GM19239 (cell line): ENCODE measurements at regions not wholly inside any gene's neighbourhood (a gene's known extent, or its start where the extent isn't known, plus 50 kb on each side); places are given as distances from the start of the nearest gene placed in this dataset.
"Not testable (repeated sequence)": the region's sequence is repeated elsewhere in the genome, so short reads cannot be mapped to it uniquely, and the experiment has no call there.

Source experiments
- DNase-seq: peaks from one replicate; pipeline ENCODE4 v3.0.0; 2011; ENCODE audit warnings: low spot score; ENCODE audit not compliant: insufficient read length
- FAIRE-seq: peaks from 2 replicates; lab custom pipeline; 2011; peaks lifted over from hg19 to GRCh38; lab: Jason Lieb, UNC

DNA sequence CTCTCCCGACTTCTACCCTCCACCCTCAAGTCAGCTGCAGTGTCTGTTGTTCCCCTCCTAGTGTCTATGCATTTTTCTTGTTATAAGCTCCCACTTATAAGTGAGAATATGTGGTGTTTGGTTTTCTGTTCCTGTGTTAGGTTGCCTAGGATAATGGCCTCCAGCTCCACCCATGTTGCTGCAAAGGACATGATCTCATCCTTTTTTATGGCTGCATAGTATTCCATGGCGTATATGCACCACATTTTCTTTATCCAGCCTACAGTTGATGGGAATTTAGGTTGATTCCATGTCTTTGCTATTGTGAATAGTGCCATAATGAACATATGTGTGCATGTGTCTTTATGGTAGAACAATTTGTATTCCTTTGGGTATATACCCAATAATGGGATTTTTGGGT lies 80.7 kb downstream of the SPTSSA start:
- not testable (repeated sequence) for FAIRE-seq, DNase-seq

- FAIRE-seq (no peak), DNase-seq (no peak)
Observed at GRCh38 chr14:34380471-34380845, 81.6 kb downstream of the SPTSSA start.

DNA sequence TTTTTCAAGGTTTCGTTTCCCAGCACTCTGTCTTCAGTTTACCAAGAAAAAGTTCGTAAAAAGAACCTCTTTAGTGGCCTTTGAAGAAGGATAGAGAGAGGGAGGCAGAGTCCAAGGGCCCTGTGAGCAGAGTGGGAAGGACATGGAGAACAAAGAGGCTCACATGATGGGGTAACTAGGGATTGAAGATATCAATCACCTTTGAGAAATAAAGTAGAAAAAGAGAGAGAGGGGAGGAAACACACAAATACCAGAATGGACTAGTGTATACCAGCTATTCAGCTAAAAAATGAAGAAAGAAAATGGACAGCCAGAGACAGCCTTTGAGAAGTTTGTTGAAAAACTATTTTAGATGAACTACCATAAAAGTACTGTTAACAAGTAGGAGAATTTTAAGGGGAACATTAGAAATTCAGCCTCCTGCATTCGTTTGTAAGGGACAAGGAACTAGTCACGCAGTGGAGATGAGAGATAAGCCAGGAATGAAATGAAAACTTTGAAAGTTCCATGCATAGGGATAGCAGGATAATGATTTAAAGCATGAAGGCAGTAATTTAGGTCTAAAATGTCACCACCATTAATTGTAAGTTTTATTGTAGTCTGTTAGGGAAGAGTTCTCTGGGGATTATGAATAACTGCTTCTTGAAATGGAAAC lies 82.1 kb downstream of the SPTSSA start:
- no peak for FAIRE-seq
- no peak for DNase-seq

- DNase-seq, result no peak
- no peak for FAIRE-seq
Observed at GRCh38 chr14:34376649-34377267, 85.3 kb downstream of the SPTSSA start.

DNA sequence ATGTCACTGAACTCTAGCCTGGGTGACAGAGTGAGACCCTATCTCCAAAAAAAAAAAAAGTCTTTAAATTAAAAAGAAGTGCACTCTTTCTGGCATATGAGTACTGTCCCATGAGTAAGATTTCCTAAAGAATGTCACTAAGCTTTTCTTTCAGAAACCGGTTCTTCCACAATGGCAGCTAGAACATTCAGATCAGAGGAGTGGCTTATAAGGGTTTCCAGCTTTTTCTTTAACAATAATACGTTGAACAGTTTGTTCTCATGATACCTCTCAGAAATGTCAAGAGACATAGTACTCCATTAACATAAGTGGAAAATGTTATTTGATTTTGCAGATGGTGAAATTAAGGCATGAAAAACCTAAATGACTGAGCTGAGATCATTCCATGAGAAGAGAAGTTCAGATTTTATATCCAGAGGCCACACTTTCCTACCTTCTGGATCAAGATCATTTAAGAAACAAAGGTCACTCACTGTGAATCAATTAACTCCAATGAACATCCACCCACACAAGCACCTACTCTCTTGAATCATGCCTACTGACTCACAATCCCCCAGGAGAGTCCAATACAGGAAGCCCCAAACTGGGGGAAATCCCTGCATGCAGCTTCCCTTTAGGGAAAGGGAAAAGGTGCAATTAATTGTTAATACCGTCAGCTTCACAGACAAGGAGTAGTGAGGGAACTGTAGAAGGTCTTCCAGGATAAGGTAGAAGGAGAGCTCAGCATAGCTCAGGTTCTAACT lies 86.9 kb downstream of the SPTSSA start:
- DNase-seq (no peak), FAIRE-seq (no peak)

GRCh38 chr14:34373191-34373590 lies 88.8 kb downstream of the SPTSSA start:
- DNase-seq (no peak), FAIRE-seq (no peak)

DNA sequence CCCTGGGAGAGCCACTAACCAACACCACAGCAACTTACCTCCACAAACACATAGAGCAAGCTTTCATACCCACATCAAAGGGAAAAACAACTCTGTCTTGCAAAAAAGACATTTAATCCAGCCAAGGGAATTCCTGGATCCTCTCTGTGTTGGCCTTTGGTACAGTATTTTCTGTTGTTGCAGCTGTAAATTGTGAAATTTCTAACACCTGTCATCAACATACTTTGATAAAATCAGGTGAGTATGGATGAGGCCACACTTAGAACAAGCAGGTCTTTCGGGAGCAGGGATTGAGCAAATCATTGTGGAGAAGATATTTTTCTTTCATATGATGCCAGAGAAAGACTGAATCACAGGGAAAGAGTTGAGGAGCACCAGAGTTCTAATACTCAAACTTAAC lies 89.3 kb downstream of the SPTSSA start:
- FAIRE-seq (no peak), DNase-seq (no peak)

- DNase-seq (no peak), FAIRE-seq (no peak)
Observed at GRCh38 chr14:34369648-34370030, 92.4 kb downstream of the SPTSSA start.

DNA sequence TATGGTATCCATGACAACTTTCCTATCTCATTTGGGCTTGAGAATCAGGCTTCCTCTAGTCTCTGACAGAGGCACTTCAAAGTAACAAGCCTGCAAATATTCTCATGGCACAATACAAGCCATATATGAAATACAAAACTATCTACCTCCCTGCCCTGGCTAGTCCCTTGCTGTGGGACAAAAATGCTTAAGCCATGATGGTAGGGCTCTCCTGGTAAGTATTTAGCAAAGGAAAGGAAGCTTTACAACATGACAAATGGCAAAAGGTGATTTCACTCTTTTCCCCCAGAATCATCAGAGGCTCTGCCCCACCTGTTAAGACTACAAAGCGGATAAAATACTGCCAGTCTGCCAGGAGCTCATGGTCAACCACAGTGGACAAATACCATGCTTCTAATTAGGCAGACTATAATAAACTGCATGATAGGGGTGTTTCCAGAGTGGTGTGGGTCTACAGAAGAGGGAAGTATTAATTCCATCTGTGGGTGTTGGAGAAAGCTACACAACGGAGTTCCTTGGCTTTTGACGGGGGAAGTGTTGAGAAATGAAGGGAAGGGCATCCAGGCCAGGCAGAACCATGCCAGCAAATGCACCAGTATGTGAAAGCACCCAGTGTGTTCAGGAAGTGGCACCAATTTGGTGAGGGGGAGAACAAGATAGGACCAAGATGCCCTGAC lies 92.9 kb downstream of the SPTSSA start:
- DNase-seq, result no peak
- no peak for FAIRE-seq

GRCh38 chr14:34368115-34368970 lies 93.7 kb downstream of the SPTSSA start:
- FAIRE-seq, result no peak
- DNase-seq, result no peak

DNA sequence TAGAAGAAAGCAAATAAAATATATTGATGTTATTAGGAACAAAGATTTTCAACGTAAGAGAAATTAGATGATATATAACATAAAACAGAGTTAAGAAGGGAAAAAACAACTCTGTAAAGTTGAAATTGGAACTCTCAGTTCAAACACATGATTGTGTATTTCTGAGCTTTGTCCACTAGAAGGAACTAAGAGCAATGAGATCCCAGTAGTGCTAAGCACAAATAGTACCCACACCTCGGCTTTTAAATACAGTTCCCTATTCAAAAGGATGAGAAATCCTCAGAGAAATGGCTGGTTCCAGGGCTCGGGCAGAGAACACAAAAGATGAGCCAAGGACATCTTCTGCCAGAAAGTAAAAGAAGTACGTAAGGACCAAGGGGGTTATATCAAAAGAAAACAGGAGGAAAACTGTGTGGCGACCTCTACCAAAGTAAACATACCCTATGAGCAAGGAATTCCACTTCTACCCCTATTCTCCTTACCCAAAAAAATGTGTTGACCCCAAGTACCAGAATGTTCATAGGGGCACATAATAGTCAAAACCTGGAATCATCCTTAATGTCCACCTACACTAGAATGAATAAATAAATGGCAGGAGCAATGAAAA lies 96.6 kb downstream of the SPTSSA start:
- DNase-seq, result no peak
- FAIRE-seq, result no peak

- no peak for DNase-seq
- no peak for FAIRE-seq
Observed at GRCh38 chr14:34364201-34364600, 97.8 kb downstream of the SPTSSA start.

DNA sequence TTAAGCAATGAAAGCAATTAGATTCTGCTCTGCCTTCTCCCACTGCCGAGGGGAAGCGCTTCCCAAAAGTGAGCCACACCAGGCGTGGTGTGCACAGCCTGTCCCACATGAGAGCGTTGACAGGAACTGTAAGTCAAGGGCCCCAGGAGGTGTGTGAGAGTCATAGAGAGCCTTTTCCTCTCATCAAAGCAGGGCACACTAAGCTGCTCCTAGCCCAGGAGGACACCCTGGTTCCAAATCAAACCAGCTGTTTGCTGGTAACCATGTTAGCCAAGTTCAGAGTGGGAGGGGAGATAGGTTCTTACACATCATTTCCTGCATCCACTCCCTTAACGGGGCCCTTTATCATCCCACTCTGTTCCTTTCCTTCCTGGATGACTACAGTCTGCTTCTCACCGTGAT lies 98.3 kb downstream of the SPTSSA start:
- DNase-seq, result no peak
- no peak for FAIRE-seq

DNA sequence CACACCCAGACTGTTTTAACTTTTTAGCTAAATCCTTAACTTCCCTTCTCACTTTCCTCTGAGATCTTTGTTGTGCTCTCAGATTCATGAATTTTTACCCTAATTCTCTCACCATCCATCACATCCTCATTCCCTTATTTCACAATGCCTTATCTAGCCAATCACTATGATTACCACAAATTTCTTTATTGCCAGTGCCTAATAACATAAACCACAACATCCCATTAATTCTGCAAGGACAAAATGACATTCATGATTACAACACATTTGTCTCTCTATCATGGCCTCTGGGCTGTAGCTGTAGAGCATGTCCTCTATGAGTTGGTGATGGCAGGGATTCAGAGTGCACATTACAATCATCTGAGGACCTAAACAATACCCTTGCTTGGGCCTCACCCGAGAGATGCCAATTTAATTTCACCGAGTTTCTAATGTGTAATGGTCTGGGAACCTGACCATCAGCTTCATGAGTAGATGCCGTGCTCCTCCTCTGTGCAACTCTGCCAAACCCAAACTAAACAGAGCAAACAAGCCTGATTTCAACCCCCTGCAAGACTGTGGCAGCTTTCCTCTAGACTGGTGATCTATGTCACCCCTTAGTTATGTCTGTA lies 99.3 kb downstream of the SPTSSA start:
- no peak for FAIRE-seq
- no peak for DNase-seq

DNA sequence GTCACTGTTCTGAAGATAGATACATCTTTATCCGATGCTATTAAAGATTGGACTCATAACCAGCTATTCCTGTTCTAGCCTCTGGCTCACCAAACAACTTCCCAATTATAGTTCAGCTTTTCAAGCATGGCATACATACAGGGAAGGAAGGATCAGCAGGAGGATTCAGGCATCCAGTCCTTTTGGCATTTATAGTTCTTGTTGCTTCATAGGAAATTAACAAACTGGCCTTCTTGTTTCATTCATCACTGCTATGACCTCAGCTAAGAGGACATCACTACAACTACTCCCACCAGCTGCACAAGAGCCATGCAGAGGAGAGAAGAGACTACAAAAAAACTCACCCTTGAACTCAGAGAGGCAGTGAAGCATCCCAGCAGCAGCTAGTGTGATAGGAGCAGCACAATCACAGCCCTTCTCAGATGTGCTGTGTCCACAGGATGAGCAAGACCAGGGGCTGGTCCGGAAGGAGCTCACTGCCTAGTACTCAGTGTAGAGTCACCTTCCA lies 100.5 kb downstream of the SPTSSA start:
- no peak for DNase-seq
- no peak for FAIRE-seq

GRCh38 chr14:34359420-34360117 lies 102.5 kb downstream of the SPTSSA start:
- DNase-seq (no peak), FAIRE-seq (no peak)

GRCh38 chr14:34356264-34356654 lies 105.8 kb downstream of the SPTSSA start:
- FAIRE-seq (no peak), DNase-seq (no peak)

GRCh38 chr14:34355584-34356263 lies 106.3 kb downstream of the SPTSSA start:
- FAIRE-seq (no peak), DNase-seq (no peak)
